HG02970 (cell line): ENCODE measurements at regions not wholly inside any gene's neighbourhood (a gene's known extent, or its start where the extent isn't known, plus 50 kb on each side); places are given as distances from the start of the nearest gene placed in this dataset.
"Not testable (repeated sequence)": the region's sequence is repeated elsewhere in the genome, so short reads cannot be mapped to it uniquely, and the experiment has no call there.

Experiments used
- ATAC-seq: cut with Tn5 transposase; IDR thresholded peaks from one replicate; pipeline ENCODE4 v1.9.1; 2021; ENCODE audit warnings: mild to moderate bottlenecking, moderate library complexity, moderate number of reproducible peaks; ENCODE audit not compliant: unreplicated experiment, low FRiP score

GRCh38 chr3:190193210-190193609, 72.5 kb upstream of the P3H2 start:
- ATAC-seq: no peak

- no peak for ATAC-seq
These were observed 72.0 kb upstream of the P3H2 start for GRCh38 chr3:190192739-190193138.

GRCh38 chr3:190192087-190192486, 71.4 kb upstream of the P3H2 start:
- no peak for ATAC-seq

GRCh38 chr3:190188197-190188596, 67.5 kb upstream of the P3H2 start:
- no peak for ATAC-seq

- no peak for ATAC-seq
These were observed 62.4 kb upstream of the P3H2 start for GRCh38 chr3:190183121-190183520.

- no peak for ATAC-seq
These were observed 61.8 kb upstream of the P3H2 start for GRCh38 chr3:190182418-190183043.

- no peak for ATAC-seq
These were observed 59.6 kb upstream of the P3H2 start for GRCh38 chr3:190180268-190180667.

GRCh38 chr3:190178779-190179178, 58.1 kb upstream of the P3H2 start:
- ATAC-seq: no peak

GRCh38 chr3:190176933-190177525, 56.3 kb upstream of the P3H2 start:
- ATAC-seq: not testable (repeated sequence)

- ATAC-seq: not testable (repeated sequence)
These were observed 55.4 kb upstream of the P3H2 start for GRCh38 chr3:190176106-190176505.

- no peak for ATAC-seq
These were observed 54.8 kb upstream of the P3H2 start for GRCh38 chr3:190175490-190175889.

- no peak for ATAC-seq
These were observed 53.8 kb upstream of the P3H2 start for GRCh38 chr3:190174471-190174870.

- ATAC-seq: no peak
These were observed 52.7 kb upstream of the P3H2 start for GRCh38 chr3:190173426-190173825.

- ATAC-seq: no peak
These were observed 52.1 kb upstream of the P3H2 start for GRCh38 chr3:190172751-190173150.
